PFSK-1 (cell line): ENCODE measurements at regions not wholly inside any gene's neighbourhood (a gene's known extent, or its start where the extent isn't known, plus 50 kb on each side); places are given as distances from the start of the nearest gene placed in this dataset.

ENCODE experiments used
- FOXP2 ChIP-seq: optimal IDR thresholded peaks from 2 replicates; pipeline ENCODE3; 2011; ENCODE audit warnings: borderline replicate concordance, control low read depth, inconsistent platforms; ENCODE audit not compliant: insufficient read depth; ENCODE audit errors: extremely low read length, extremely low read depth
- POLR2AphosphoS5 ChIP-seq: IDR thresholded peaks from 2 replicates; pipeline ENCODE4 v1.6.1; 2012; ENCODE audit warnings: low read depth, mild to moderate bottlenecking, control low read depth, low read length, moderate library complexity
- SIN3A ChIP-seq: IDR thresholded peaks from 2 replicates; pipeline ENCODE4 v1.6.1; 2012; ENCODE audit warnings: mild to moderate bottlenecking, low read length, moderate library complexity, borderline replicate concordance; ENCODE audit not compliant: insufficient read depth
- TAF1 ChIP-seq: IDR thresholded peaks from 2 replicates; pipeline ENCODE4 v1.6.1; 2012; ENCODE audit warnings: low read length, control low read depth, borderline replicate concordance; ENCODE audit not compliant: insufficient read depth
- TF ChIP-seq, protein P1 (sequence below), 2 experiments: IDR thresholded peaks; 2 replicates each; pipeline versions ENCODE4 v1.6.1 to v1.8.0; 2011 to 2012; ENCODE audit warnings: low read depth in 2 of 2, low read length in 2 of 2, control low read depth in 1 of 2, inconsistent platforms in 1 of 2, mild to moderate bottlenecking in 1 of 2, moderate library complexity in 1 of 2; ENCODE audit not compliant: insufficient read depth in 1 of 2

- TF ChIP-seq, protein P1, sequence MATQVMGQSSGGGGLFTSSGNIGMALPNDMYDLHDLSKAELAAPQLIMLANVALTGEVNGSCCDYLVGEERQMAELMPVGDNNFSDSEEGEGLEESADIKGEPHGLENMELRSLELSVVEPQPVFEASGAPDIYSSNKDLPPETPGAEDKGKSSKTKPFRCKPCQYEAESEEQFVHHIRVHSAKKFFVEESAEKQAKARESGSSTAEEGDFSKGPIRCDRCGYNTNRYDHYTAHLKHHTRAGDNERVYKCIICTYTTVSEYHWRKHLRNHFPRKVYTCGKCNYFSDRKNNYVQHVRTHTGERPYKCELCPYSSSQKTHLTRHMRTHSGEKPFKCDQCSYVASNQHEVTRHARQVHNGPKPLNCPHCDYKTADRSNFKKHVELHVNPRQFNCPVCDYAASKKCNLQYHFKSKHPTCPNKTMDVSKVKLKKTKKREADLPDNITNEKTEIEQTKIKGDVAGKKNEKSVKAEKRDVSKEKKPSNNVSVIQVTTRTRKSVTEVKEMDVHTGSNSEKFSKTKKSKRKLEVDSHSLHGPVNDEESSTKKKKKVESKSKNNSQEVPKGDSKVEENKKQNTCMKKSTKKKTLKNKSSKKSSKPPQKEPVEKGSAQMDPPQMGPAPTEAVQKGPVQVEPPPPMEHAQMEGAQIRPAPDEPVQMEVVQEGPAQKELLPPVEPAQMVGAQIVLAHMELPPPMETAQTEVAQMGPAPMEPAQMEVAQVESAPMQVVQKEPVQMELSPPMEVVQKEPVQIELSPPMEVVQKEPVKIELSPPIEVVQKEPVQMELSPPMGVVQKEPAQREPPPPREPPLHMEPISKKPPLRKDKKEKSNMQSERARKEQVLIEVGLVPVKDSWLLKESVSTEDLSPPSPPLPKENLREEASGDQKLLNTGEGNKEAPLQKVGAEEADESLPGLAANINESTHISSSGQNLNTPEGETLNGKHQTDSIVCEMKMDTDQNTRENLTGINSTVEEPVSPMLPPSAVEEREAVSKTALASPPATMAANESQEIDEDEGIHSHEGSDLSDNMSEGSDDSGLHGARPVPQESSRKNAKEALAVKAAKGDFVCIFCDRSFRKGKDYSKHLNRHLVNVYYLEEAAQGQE (IDR thresholded peaks at IDR 0.05; ENCODE audit: insufficient read depth in 1 of 2, low read depth in 2 of 2, low read length in 2 of 2) = no peak
- no peak for TF ChIP-seq SIN3A
- no peak for TF ChIP-seq TAF1
- TF ChIP-seq POLR2AphosphoS5 = no peak
- no peak for TF ChIP-seq FOXP2
These were observed 114.5 kb upstream of the SOX4 start for GRCh38 chr6:21478883-21479539.

GRCh38 chr6:21486115-21486514, 107.4 kb upstream of the SOX4 start:
- TF ChIP-seq FOXP2 (no peak), SIN3A (no peak), TAF1 (no peak), POLR2AphosphoS5 (no peak)

GRCh38 chr6:21489826-21490225, 103.7 kb upstream of the SOX4 start:
- no peak for TF ChIP-seq TAF1
- TF ChIP-seq POLR2AphosphoS5 = no peak
- no peak for TF ChIP-seq FOXP2
- no peak for TF ChIP-seq SIN3A
- TF ChIP-seq, protein P1 (IDR thresholded peaks at IDR 0.05; ENCODE audit: insufficient read depth in 1 of 2, low read depth in 2 of 2, low read length in 2 of 2) = no peak

DNA sequence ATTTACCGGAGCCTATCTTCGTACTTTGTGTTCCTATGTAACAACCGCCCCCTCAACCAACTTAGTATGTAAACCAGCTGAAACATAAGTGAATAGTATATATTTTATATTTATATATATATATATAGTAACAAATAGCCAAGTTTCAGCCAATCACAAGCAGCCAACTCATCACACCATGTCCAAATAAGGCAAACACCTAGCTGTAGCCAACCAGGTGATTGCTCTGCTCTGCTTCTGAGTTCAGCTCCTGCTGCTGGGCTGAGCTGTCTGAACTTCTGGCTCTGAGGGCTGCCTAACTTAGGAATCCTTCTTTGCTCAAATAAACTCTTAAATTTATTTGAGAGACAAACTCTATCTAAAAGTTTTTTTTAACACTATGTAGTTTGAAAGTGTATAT, 101.6 kb upstream of the SOX4 start:
- TF ChIP-seq FOXP2 (no peak), POLR2AphosphoS5 (no peak), SIN3A (no peak), TAF1 (no peak)
- TF ChIP-seq, protein P1 (IDR thresholded peaks at IDR 0.05; ENCODE audit: insufficient read depth in 1 of 2, low read depth in 2 of 2, low read length in 2 of 2) = no peak

DNA sequence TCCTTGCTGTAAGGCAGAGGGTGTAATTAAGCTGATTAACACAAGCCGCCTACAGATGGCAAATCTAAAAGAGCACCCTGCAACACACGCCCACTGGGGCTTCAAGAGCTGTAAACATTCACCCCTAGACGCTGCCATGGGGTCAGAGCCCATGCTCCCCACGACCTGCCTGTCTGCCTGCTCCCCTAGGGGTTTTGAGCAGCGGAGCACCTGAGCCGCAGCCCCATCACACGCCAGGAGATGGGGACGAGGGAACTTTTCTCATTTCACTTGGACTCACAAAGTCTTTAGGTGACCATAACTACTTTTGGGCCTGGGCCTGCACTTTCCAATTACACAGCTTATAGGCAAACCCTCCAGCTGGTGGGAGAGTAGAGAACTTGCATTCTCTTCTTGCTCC, 99.0 kb upstream of the SOX4 start:
- TF ChIP-seq SIN3A (no peak), POLR2AphosphoS5 (no peak), TAF1 (no peak)

DNA sequence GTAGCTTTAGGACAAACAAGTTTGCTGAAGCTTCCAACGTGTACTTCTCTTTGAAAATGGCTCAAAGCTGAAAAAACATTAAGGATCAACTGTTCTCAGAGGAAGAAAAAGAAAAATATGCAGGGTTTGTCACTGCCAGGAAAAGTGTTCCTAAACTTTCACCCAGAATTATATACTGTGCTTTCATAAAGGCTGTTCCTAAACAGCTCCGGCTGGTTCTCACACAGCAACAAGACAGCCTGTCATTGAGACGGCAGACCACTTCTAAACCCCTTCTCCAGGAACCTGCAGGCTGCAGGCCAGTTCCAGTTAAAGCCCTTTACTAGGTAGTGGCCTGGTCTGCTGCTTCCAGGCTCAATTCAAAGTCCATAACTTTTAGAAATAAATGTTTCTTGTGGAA, 97.4 kb upstream of the SOX4 start:
- TF ChIP-seq, protein P1 (IDR thresholded peaks at IDR 0.05; ENCODE audit: insufficient read depth in 1 of 2, low read depth in 2 of 2, low read length in 2 of 2) = no peak
- no peak for TF ChIP-seq SIN3A
- TF ChIP-seq POLR2AphosphoS5 = no peak
